HepG2 (cell line): ENCODE measurements at regions not wholly inside any gene's neighbourhood (a gene's known extent, or its start where the extent isn't known, plus 50 kb on each side); places are given as distances from the start of the nearest gene placed in this dataset.

Source experiments
- ATAC-seq: fragments of 200-7000 bp; cut with Tn5 transposase; 3 replicates; pipeline ENCODE4 v1.9.1; 2020; ENCODE audit warnings: mild to moderate bottlenecking, moderate library complexity
- BruUV-seq: library from RNA; stranded (reverse); fragments of 400-500 nt; replicated peaks from 2 replicates; lab custom pipeline; 2021; lab: Mats Ljungman, UMichigan
- CTCF ChIA-PET: fragments of 300-600 bp; formaldehyde crosslinking; extraction: SDS; loops from one replicate; lab custom pipeline; 2021; ENCODE audit warnings: low total read pairs, inconsistent platforms, low intra/inter-chr PET ratio; lab: Yijun Ruan, JAX
- POLR2A ChIA-PET: fragments of 350-600 bp; sonication (Branson Sonifier 250); formaldehyde crosslinking; loops from one replicate; lab custom pipeline; 2020; ENCODE audit warnings: antibody characterized with exemption, inconsistent platforms; lab: Yijun Ruan, JAX
- DNase-seq: peaks from one replicate; pipeline ENCODE4 v3.0.0-alpha.2; 2015; ENCODE audit warnings: low spot score
- FAIRE-seq: peaks from 3 replicates; lab custom pipeline; 2011; peaks lifted over from hg19 to GRCh38; lab: Jason Lieb, UNC
- H2AFZ ChIP-seq: one replicate; pipeline ENCODE4 v1.6.1; 2011; ENCODE audit warnings: low read length, inconsistent platforms
- H3K27ac ChIP-seq: fragments of 300-600 bp; 3 replicates; pipeline ENCODE4 v1.8.0; 2011; ENCODE audit warnings: mixed run types, mild to moderate bottlenecking, mixed read lengths, low read length, inconsistent platforms; ENCODE audit not compliant: insufficient read depth; ENCODE audit errors: extremely low read length
- H3K27me3 ChIP-seq, 2 experiments: fragments of 200-600 bp in 1 of 2; 2 replicates in 1 of 2; 3 replicates in 1 of 2; pipeline versions ENCODE4 v1.6.0 to v1.8.0; 2011; ENCODE audit warnings: low read length in 2 of 2, mild to moderate bottlenecking in 2 of 2, moderate library complexity in 2 of 2, inconsistent platforms in 1 of 2; ENCODE audit not compliant: insufficient read depth in 2 of 2, control insufficient read depth in 1 of 2
- H3K36me3 ChIP-seq, 2 experiments: fragments of 200-600 bp in 1 of 2; replicated peaks in 1 of 2; 2 replicates in 1 of 2; 3 replicates in 1 of 2; pipeline versions ENCODE4 v1.5.1 to v1.8.0; 2011; ENCODE audit warnings: low read length in 2 of 2, inconsistent platforms in 1 of 2; ENCODE audit not compliant: insufficient read depth in 2 of 2, control insufficient read depth in 1 of 2
- H3K4me1 ChIP-seq: 2 replicates; pipeline ENCODE4 v1.5.1; 2012; ENCODE audit warnings: low read length, inconsistent platforms; ENCODE audit not compliant: insufficient read depth
- H3K4me2 ChIP-seq: 2 replicates; pipeline ENCODE4 v1.6.0; 2011; ENCODE audit warnings: low read depth, low read length, inconsistent platforms
- H3K4me3 ChIP-seq, 3 experiments: fragments of 200-600 bp in 1 of 3; sonication (generic), shearing (Covaris generic) in 1 of 3; replicated peaks in 1 of 3; 2 replicates each; pipeline ENCODE4 v1.5.1; 2011 to 2016; ENCODE audit warnings: low read length in 3 of 3, inconsistent platforms in 2 of 3, low read depth in 2 of 3, mild to moderate bottlenecking in 2 of 3, control low read depth in 1 of 3, mixed read lengths in 1 of 3; ENCODE audit not compliant: insufficient read depth in 1 of 3
- H3K79me2 ChIP-seq: one replicate; pipeline ENCODE4 v1.6.1; 2011; ENCODE audit warnings: low read length, inconsistent platforms; ENCODE audit not compliant: insufficient read depth
- H3K9ac ChIP-seq: 2 replicates; pipeline ENCODE4 v1.6.0; 2011; ENCODE audit warnings: mild to moderate bottlenecking, low read depth, low read length, inconsistent platforms; ENCODE audit not compliant: insufficient read depth
- H3K9me3 ChIP-seq: 2 replicates; pipeline ENCODE4 v1.5.1; 2012; ENCODE audit warnings: mild to moderate bottlenecking, low read length
- H4K20me1 ChIP-seq: 2 replicates; pipeline ENCODE4 v1.6.0; 2011; ENCODE audit warnings: inconsistent platforms, mild to moderate bottlenecking, low read length, moderate library complexity; ENCODE audit not compliant: insufficient read depth
- ATF4 ChIP-seq, 2 experiments: fragments of 450-650 bp in 1 of 2; sonication (generic) in 1 of 2; formaldehyde crosslinking; IDR thresholded peaks; 2 replicates each; pipeline versions ENCODE4 v1.5.0 to v1.8.0; 2020 to 2022; ENCODE audit warnings: mild to moderate bottlenecking in 1 of 2, missing genetic modification reagents in 1 of 2
- HNF4G ChIP-seq, 2 experiments: sonication (generic) in 1 of 2; formaldehyde crosslinking in 1 of 2; IDR thresholded peaks; 2 replicates each; pipeline versions ENCODE4 v1.4.0 to v1.6.1; 2011 to 2020; ENCODE audit warnings: borderline replicate concordance in 2 of 2, low read depth in 2 of 2, mild to moderate bottlenecking in 2 of 2, low read length in 1 of 2, missing genetic modification reagents in 1 of 2, moderate library complexity in 1 of 2
- HOMEZ ChIP-seq: IDR thresholded peaks from 2 replicates; pipeline ENCODE4 v1.6.1; 2016; ENCODE audit warnings: low read depth
- RARA ChIP-seq: IDR thresholded peaks from 2 replicates; pipeline ENCODE4 v1.6.1; 2016; ENCODE audit warnings: missing genetic modification reagents, missing compliant biosample characterization
- RFXANK ChIP-seq: IDR thresholded peaks from 2 replicates; pipeline ENCODE4 v1.6.1; 2016
- SKIL ChIP-seq: sonication (generic); formaldehyde crosslinking; IDR thresholded peaks from 2 replicates; pipeline ENCODE4 v1.8.0; 2022; ENCODE audit warnings: missing genetic modification reagents, mild to moderate bottlenecking, moderate library complexity, borderline replicate concordance
- TFDP2 ChIP-seq: sonication (generic); formaldehyde crosslinking; IDR thresholded peaks from 2 replicates; pipeline ENCODE4 v1.4.0; 2020; ENCODE audit warnings: missing genetic modification reagents
- TGIF2 ChIP-seq: IDR thresholded peaks from 2 replicates; pipeline ENCODE4 v1.6.1; 2016; ENCODE audit warnings: control low read depth, missing compliant biosample characterization
- ZNF143 ChIP-seq: sonication (generic); formaldehyde crosslinking; IDR thresholded peaks from 2 replicates; pipeline ENCODE4 v1.4.0; 2020; ENCODE audit warnings: missing genetic modification reagents
- ZNF30 ChIP-seq: sonication (generic); formaldehyde crosslinking; IDR thresholded peaks from 2 replicates; pipeline ENCODE4 v1.5.0; 2020; ENCODE audit warnings: mild to moderate bottlenecking, missing genetic modification reagents
- ZNF773 ChIP-seq: sonication (generic); formaldehyde crosslinking; IDR thresholded peaks from 2 replicates; pipeline ENCODE4 v1.4.0; 2020; ENCODE audit warnings: missing genetic modification reagents, borderline replicate concordance
- WGBS: methylation state at CpG from one replicate; pipeline ENCODE4 v1.1.6; 2017; ENCODE audit warnings: low lambda C conversion rate; 5-methylcytosine and 5-hydroxymethylcytosine counted together
- in situ Hi-C: cut with HindIII; loops from 2 replicates; pipeline ENCODE4 v1.10.0; 2017; ENCODE audit warnings: low pct_unique_long_range_greater_than_20kb; ENCODE audit not compliant: extremely low pct_ligation_motif_present
- intact Hi-C: fragments of 100-400 bp; cut with micrococcal nuclease; formaldehyde crosslinking; loops from one replicate; pipeline ENCODE4 v1.10.0; 2022; ENCODE audit not compliant: unreplicated experiment

- TF ChIP-seq ATF4 (CRISPR knock-in tag; IDR thresholded peaks at IDR 0.05), result no peak
- TF ChIP-seq SKIL (CRISPR knock-in tag), result no peak
- TF ChIP-seq TFDP2 (CRISPR knock-in tag), result no peak
These were observed 499.1 kb upstream of the TMPRSS15 start (continued) for GRCh38 chr21:18902660-18903059.

- POLR2A ChIA-PET, result no interaction called here
- no peak for TF ChIP-seq ZNF143
- TF ChIP-seq HNF4G (IDR thresholded peaks at IDR 0.05; ENCODE audit: borderline replicate concordance, low read depth, low read length), result no peak
- no peak for TF ChIP-seq HNF4G (CRISPR knock-in tag; IDR thresholded peaks at IDR 0.05; ENCODE audit: borderline replicate concordance, low read depth)
- TF ChIP-seq HOMEZ (CRISPR knock-in tag), result no peak
- TF ChIP-seq ZNF30, result no peak
- TF ChIP-seq ZNF773 (CRISPR knock-in tag), result no peak
- no peak for TF ChIP-seq RFXANK (CRISPR knock-in tag)
- no peak for TF ChIP-seq RARA (CRISPR knock-in tag)
- TF ChIP-seq TGIF2, result no peak
These were observed 503.5 kb upstream of the TMPRSS15 start for GRCh38 chr21:18907076-18907475.

More at GRCh38 chr21:18907076-18907475, 503.5 kb upstream of the TMPRSS15 start:
- FAIRE-seq, result no peak
- peaks cover 73% of the 10 kb centered on the region for H3K9me3 ChIP-seq
- H4K20me1 ChIP-seq, result no peaks in the 10 kb centered on the region
- no peak overlapping the region for H3K9ac ChIP-seq
- in situ Hi-C loops, result no loop called here
- no peak for DNase-seq
- no peak overlapping the region for H2AFZ ChIP-seq
- intact Hi-C loops, result no loop called here
- H3K79me2 ChIP-seq, result no peaks in the 10 kb centered on the region
- H3K27me3 ChIP-seq, result no peaks in the 10 kb centered on the region
- H3K36me3 ChIP-seq, result no peaks in the 10 kb centered on the region
- H3K27ac ChIP-seq, result no peak overlapping the region
- H3K4me1 ChIP-seq, result no peaks in the 10 kb centered on the region
- H3K4me2 ChIP-seq, result no peak overlapping the region
- H3K4me3 ChIP-seq, result no peak overlapping the region
- no peak for ATAC-seq
- BruUV-seq, result no TSS peak
- CTCF ChIA-PET, result no interaction called here
- 3% methylated on average over 2 of the region's 2 CpGs for WGBS
